H9 (cell line): ENCODE measurements at regions not wholly inside any gene's neighbourhood (a gene's known extent, or its start where the extent isn't known, plus 50 kb on each side); places are given as distances from the start of the nearest gene placed in this dataset.

ENCODE experiments used
- DNase-seq: peaks from one replicate; pipeline ENCODE4 v3.0.0-alpha.2; 2017
- H2AFZ ChIP-seq: one replicate; pipeline ENCODE4 v1.6.1; 2013; ENCODE audit warnings: mild to moderate bottlenecking, low read length, control low read depth, moderate library complexity
- H2AK5ac ChIP-seq: 2 replicates; pipeline ENCODE4 v1.6.1; 2013; ENCODE audit warnings: low read length, control low read depth, mixed read lengths; ENCODE audit not compliant: insufficient read length
- H2BK120ac ChIP-seq: one replicate; pipeline ENCODE4 v1.6.1; 2013; ENCODE audit warnings: low read depth, mild to moderate bottlenecking, low read length, control low read depth, inconsistent platforms; ENCODE audit not compliant: poor library complexity, severe bottlenecking
- H2BK12ac ChIP-seq: 2 replicates; pipeline ENCODE4 v1.6.1; 2013; ENCODE audit warnings: low read length, control low read depth, mixed read lengths, low read depth; ENCODE audit not compliant: insufficient read length
- H2BK15ac ChIP-seq: 2 replicates; pipeline ENCODE4 v1.6.1; 2013; ENCODE audit warnings: low read depth, low read length, control low read depth
- H2BK20ac ChIP-seq: one replicate; pipeline ENCODE4 v1.6.1; 2013; ENCODE audit warnings: low read depth, mild to moderate bottlenecking, low read length, control low read depth, inconsistent platforms; ENCODE audit not compliant: poor library complexity, severe bottlenecking
- H2BK5ac ChIP-seq: 2 replicates; pipeline ENCODE4 v1.6.1; 2013; ENCODE audit warnings: low read length, control low read depth, mixed read lengths; ENCODE audit not compliant: insufficient read length
- H3K14ac ChIP-seq: 2 replicates; pipeline ENCODE4 v1.6.1; 2013; ENCODE audit warnings: low read length, control low read depth; ENCODE audit not compliant: insufficient read depth
- H3K18ac ChIP-seq: 2 replicates; pipeline ENCODE4 v1.6.1; 2013; ENCODE audit warnings: low read depth, mild to moderate bottlenecking, mixed read lengths, low read length, control low read depth; ENCODE audit not compliant: insufficient read length
- H3K23ac ChIP-seq: 2 replicates; pipeline ENCODE4 v1.6.1; 2013; ENCODE audit warnings: low read length, control low read depth, mixed read lengths, low read depth; ENCODE audit not compliant: insufficient read length
- H3K23me2 ChIP-seq: 2 replicates; pipeline ENCODE4 v1.6.1; 2013; ENCODE audit warnings: low read depth, mild to moderate bottlenecking, mixed read lengths, low read length, control low read depth; ENCODE audit not compliant: insufficient read length, poor library complexity, severe bottlenecking
- H3K27ac ChIP-seq: 2 replicates; pipeline ENCODE4 v1.5.1; 2013; ENCODE audit warnings: low read length, control low read depth, mixed read lengths, low read depth; ENCODE audit not compliant: insufficient read length
- H3K27me3 ChIP-seq: 2 replicates; pipeline ENCODE4 v1.6.1; 2013; ENCODE audit warnings: low read length, control low read depth, inconsistent platforms; ENCODE audit not compliant: insufficient read depth
- H3K4ac ChIP-seq: 2 replicates; pipeline ENCODE4 v1.6.1; 2013; ENCODE audit warnings: low read depth, mild to moderate bottlenecking, control low read depth, inconsistent platforms, low read length, moderate library complexity
- H3K4me1 ChIP-seq: 2 replicates; pipeline ENCODE4 v1.6.1; 2013; ENCODE audit warnings: low read length, control low read depth, inconsistent platforms; ENCODE audit not compliant: insufficient read depth
- H3K4me2 ChIP-seq: 2 replicates; pipeline ENCODE4 v1.6.1; 2013; ENCODE audit warnings: low read length, control low read depth, mixed read lengths; ENCODE audit not compliant: insufficient read length, insufficient read depth
- H3K56ac ChIP-seq: 2 replicates; pipeline ENCODE4 v1.6.1; 2013; ENCODE audit warnings: low read depth, mild to moderate bottlenecking, mixed read lengths, low read length, control low read depth; ENCODE audit not compliant: insufficient read length
- H3K79me1 ChIP-seq: 2 replicates; pipeline ENCODE4 v1.6.1; 2013; ENCODE audit warnings: low read depth, mild to moderate bottlenecking, moderate library complexity, low read length, control low read depth, inconsistent platforms; ENCODE audit not compliant: insufficient read depth, poor library complexity, severe bottlenecking
- H3K79me2 ChIP-seq: 2 replicates; pipeline ENCODE4 v1.6.1; 2013; ENCODE audit warnings: low read length, control low read depth, inconsistent platforms; ENCODE audit not compliant: insufficient read depth
- H3K9ac ChIP-seq: 2 replicates; pipeline ENCODE4 v1.6.1; 2013; ENCODE audit warnings: low read length, control low read depth, mixed read lengths; ENCODE audit not compliant: insufficient read length; ENCODE audit errors: extremely low read depth
- H3K9me3 ChIP-seq: one replicate; pipeline ENCODE4 v1.6.1; 2013; ENCODE audit warnings: low read depth, low read length, inconsistent platforms; ENCODE audit not compliant: control insufficient read depth
- H3T11ph ChIP-seq: one replicate; pipeline ENCODE4 v1.6.1; 2013; ENCODE audit warnings: mild to moderate bottlenecking, low read length, control low read depth, inconsistent platforms
- H4K20me1 ChIP-seq: one replicate; pipeline ENCODE4 v1.6.1; 2013; ENCODE audit not compliant: control insufficient read depth, insufficient read length, insufficient read depth
- H4K5ac ChIP-seq: 2 replicates; pipeline ENCODE4 v1.6.1; 2013; ENCODE audit warnings: low read depth, mild to moderate bottlenecking, mixed read lengths, low read length, control low read depth; ENCODE audit not compliant: insufficient read length
- H4K8ac ChIP-seq: replicated peaks from 2 replicates; pipeline ENCODE4 v1.6.1; 2013; ENCODE audit warnings: low read length, control low read depth, mixed read lengths, low read depth; ENCODE audit not compliant: insufficient read length
- H4K91ac ChIP-seq: 2 replicates; pipeline ENCODE4 v1.6.1; 2013; ENCODE audit warnings: low read depth, mild to moderate bottlenecking, moderate library complexity, mixed read lengths, low read length, control low read depth; ENCODE audit not compliant: insufficient read length
- H3K27ac Mint-ChIP-seq, 3 experiments: 2 replicates in 2 of 3; 3 replicates in 1 of 3; pipeline ENCODE4 v1.8.0; 2020 to 2021; ENCODE audit warnings: mixed read lengths in 3 of 3, mild to moderate bottlenecking in 1 of 3, moderate library complexity in 1 of 3
- H3K27me3 Mint-ChIP-seq: 2 replicates; pipeline ENCODE4 v1.8.0; 2021; ENCODE audit warnings: low read depth, mild to moderate bottlenecking, moderate library complexity, mixed read lengths
- H3K36me3 Mint-ChIP-seq, 3 experiments: 2 replicates in 2 of 3; 3 replicates in 1 of 3; pipeline ENCODE4 v1.8.0; 2020 to 2021; ENCODE audit warnings: low read depth in 3 of 3, mixed read lengths in 3 of 3; ENCODE audit not compliant: insufficient read depth in 1 of 3
- H3K4me1 Mint-ChIP-seq, 2 experiments: 2 replicates each; pipeline ENCODE4 v1.8.0; 2020; ENCODE audit warnings: mixed read lengths in 2 of 2
- H3K4me3 Mint-ChIP-seq, 2 experiments: 2 replicates in 1 of 2; 3 replicates in 1 of 2; pipeline ENCODE4 v1.8.0; 2020 to 2021; ENCODE audit warnings: mild to moderate bottlenecking in 2 of 2, mixed read lengths in 2 of 2, moderate library complexity in 1 of 2
- H3K9me3 Mint-ChIP-seq, 2 experiments: 2 replicates in 1 of 2; 3 replicates in 1 of 2; pipeline ENCODE4 v1.8.0; 2020; ENCODE audit warnings: mild to moderate bottlenecking in 2 of 2, mixed read lengths in 2 of 2, moderate library complexity in 1 of 2
- CTCF ChIP-seq: fragments of 200-600 bp; sonication (generic); conservative IDR thresholded peaks from 3 replicates; pipeline ENCODE4 v1.8.0; 2021; ENCODE audit warnings: antibody characterized with exemption, mild to moderate bottlenecking

GRCh38 chr6:139637766-139638165 is 263.3 kb upstream of the CITED2 start:
- no peaks in the 10 kb centered on the region for H3K27me3 Mint-ChIP-seq
- Histone ChIP-seq H2BK5ac (no peak overlapping the region), H4K5ac (no peak overlapping the region), H3K9me3 (no peaks in the 10 kb centered on the region), H4K8ac (no peak overlapping the region), H3K79me1 (no peaks in the 10 kb centered on the region), H3K79me2 (no peaks in the 10 kb centered on the region), H4K20me1 (no peaks in the 10 kb centered on the region), H2BK120ac (no peak overlapping the region), H3K4me1 (no peaks in the 10 kb centered on the region), H3K14ac (no peak overlapping the region), H2BK12ac (no peak overlapping the region), H3K9ac (no peak overlapping the region), H3K27me3 (no peaks in the 10 kb centered on the region), H3K23ac (no peak overlapping the region), H2AFZ (no peak overlapping the region), H2BK15ac (no peak overlapping the region), H3K23me2 (no peaks in the 10 kb centered on the region), H2BK20ac (no peak overlapping the region), H3T11ph (no peak overlapping the region), H3K4ac (no peak overlapping the region), H3K4me2 (no peak overlapping the region), H4K91ac (no peak overlapping the region), H3K56ac (no peak overlapping the region), H3K27ac (no peak overlapping the region), H2AK5ac (no peak overlapping the region), H3K18ac (no peak overlapping the region)
- H3K4me3 Mint-ChIP-seq, result no peak overlapping the region
- TF ChIP-seq CTCF, result no peak
- H3K36me3 Mint-ChIP-seq, result no peaks in the 10 kb centered on the region; a peak in 2 of 7 replicates
- no peaks in the 10 kb centered on the region for H3K4me1 Mint-ChIP-seq
- no peaks in the 10 kb centered on the region; a peak in 1 of 5 replicates for H3K9me3 Mint-ChIP-seq
- DNase-seq, result no peak
- H3K27ac Mint-ChIP-seq, result no peak overlapping the region
